ENCODE measurements at regions not wholly inside any gene's neighbourhood (a gene's known extent, or its start where the extent isn't known, plus 50 kb on each side); places are given as distances from the start of the nearest gene placed in this dataset.

DNA sequence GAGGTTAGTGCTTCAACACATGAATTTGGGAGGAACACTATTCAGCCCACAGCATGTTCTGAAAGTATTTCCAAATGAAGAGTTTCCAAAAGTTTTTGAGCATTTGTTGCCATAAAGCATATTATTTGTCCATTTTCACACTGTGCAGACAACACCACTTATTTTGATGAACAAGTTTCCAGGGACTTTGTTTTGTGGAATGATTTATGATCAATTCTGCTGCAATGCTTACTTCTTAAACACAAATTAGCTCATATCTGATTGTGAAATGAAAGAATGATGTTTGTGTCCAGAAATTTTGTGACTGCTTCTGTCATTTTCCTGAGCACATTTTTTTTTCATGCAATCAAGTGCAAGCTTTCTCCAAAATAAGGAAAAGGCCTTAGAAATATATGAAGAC, 205.3 kb downstream of the RAP2A start:
- DNase-seq = no peak

DNA sequence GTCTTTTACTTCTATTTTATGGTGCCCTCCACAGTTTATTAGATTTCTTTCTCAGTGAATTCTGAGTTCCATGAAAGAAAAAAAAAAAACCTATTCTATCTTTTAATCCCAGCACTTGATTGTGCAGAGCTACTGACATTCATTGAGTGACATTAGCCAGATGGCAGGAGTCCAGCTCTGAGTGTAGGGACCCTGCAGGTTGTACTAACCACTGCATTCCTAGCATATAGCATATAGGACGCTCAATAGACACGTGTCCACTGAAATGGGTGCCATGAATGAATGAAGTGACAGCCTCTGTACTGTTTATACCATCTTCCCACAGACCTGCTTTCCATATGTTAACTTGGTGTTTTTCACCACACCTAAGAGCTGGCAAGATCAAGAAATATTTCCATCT, 206.3 kb downstream of the RAP2A start:
- no peak for DNase-seq

- no peak for DNase-seq
Observed at GRCh38 chr13:97648171-97648880, 214.4 kb downstream of the RAP2A start.

DNA sequence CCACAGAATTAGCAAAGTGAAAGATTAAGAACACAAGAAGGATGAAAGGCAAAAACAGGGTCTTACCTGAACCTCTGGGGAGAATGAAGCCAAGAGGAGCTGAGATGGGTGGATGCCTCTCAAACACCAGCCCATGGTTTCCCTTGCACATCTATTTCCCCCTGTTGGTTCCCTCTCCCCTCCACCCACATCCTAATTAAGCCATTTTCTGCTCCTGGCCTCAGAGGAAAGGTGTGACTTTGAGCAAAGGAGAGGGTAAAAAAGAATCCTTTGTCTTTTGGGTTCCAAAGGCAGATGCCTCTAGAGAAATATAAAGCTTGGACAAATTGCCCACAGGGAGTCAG, 214.9 kb downstream of the RAP2A start:
- no peak for DNase-seq

DNA sequence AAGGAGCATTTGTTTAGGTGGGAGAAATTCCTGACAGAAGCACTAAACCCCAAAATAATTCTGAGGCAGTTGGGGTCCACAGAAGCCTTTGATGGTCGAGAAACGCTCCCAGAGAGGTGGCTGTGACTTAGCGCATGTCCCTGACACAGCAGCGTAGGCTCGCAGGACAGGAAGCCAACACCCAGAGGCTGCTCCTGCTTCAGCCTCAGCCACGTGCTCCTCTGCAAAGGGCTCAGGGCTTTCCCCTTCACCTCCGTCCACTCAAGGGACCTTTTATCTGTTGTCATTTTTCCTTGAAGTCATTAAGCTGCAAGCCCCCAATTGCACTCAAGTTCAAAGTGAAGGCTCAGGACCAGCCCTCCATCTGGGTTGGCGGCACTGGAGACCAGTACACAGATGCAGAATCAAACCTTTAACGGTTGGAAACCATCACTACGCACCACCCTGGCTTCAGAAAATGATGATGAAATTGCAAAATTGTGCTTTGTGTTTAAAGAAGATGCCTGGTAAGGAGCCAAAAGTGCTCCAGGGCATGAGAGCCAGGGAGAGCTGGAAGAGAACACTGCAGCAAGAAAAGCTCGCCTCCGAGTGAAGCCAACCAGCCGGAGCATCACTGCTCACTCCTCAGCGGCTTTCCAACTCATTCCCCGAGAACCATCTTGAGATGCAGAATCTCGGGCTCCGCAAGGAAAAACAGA, 219.6 kb downstream of the RAP2A start:
- DNase-seq = peak; percentile 29

GRCh38 chr13:97654236-97654635, 220.3 kb downstream of the RAP2A start:
- DNase-seq = no peak

GRCh38 chr13:97658556-97658955, 224.6 kb downstream of the RAP2A start:
- DNase-seq = no peak

DNA sequence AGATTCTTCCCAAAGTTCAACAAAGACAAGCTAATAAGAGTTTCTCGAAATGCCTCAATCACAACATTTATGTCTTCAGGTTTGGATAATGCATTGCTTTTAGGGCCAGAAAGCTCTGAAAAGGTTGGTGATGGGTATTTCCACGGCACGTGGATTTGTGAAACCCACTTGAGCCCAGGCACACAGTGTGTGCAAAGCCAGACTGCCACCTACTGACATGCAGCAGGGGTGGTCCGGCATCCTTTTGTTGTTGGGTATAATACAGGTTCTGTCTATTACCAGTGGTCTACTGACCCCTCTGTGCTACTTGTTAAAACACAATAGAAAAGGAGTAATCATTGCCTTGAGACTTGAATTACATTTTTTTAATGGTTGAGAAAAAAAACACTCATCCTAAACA, 225.6 kb downstream of the RAP2A start:
- DNase-seq = peak; percentile 16

GRCh38 chr13:97660594-97661260, 226.8 kb downstream of the RAP2A start:
- no peak for DNase-seq

DNA sequence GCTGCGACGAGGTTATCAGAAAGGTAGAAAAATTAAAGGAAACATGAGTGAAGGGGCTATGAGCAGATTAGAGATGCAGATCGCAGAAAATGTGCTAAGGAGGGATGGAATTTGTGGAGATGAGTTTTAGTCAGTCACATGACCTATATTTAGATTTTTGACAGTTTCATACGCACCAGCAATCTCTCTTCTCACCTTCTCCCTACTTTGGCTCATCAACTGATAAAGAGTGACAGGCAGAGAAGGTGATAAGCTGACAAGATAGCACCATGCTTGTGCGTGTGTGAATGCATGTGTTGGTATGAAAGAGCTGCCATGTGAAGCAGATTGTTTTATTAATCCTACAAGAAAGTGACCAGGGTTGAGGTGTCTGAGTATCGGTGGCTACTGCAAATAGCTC, 252.6 kb downstream of the RAP2A start:
- DNase-seq = no peak

GRCh38 chr13:97692628-97693027, 258.7 kb downstream of the RAP2A start:
- DNase-seq = no peak

DNA sequence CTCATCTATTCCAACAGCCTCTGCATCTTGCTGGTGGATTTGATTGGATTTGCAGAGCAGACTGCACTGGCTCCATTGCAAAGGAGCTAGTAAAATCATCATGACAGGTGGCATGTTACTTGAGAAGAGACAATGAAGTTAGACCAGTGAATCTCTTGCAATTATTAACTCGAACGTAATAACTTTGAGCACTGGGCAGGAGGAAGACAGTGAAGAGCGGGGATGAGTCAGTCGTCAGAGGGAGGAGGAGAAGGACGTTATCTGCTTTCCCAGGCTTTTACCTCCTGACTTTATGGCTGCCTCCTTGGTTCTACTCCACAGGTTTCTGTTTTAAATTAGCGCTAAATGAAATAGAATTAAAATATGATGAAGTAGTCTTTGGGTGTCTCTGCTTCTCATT, 257.8 kb upstream of the IPO5 start:
- DNase-seq = no peak

DNA sequence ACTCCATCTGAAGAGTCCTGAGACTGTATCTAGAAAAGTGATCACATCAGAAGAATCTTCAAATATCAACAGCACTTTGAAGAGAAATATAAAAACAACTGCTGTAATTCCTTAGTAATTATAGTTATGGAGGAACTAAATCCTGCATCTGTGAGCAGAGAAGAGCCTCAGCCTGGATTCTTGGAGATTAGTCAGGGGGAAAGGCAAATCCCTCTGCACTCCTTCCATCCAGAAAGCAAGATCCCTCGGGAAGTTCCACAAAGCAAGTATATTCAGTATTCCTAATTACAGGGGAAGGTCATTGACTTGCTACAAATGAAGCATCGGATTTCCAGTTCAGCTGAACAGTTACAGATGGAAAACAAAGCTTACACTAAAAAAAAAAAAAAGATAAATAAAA, 256.6 kb upstream of the IPO5 start:
- no peak for DNase-seq

- no peak for DNase-seq
Observed at GRCh38 chr13:97700306-97700848, 253.1 kb upstream of the IPO5 start.

GRCh38 chr13:97702614-97703013, 250.9 kb upstream of the IPO5 start:
- no peak for DNase-seq

DNA sequence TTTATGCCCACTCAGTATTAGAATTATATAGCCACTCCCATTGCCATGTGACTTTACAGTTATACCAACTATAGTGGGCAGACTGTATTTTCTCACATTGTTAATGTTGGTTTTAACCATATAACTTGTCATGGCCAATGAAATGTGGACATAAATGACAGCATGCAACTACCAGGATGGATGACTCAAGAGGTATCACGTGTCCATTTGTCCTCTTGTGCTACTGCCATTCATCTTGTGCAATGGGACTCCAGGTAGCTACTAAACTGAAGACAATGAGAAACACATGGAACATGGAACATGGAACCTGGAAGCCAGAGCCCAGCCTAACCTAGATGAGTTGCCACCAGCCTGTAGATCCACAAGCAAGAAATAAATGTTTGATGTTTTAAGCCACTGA, 242.7 kb upstream of the IPO5 start:
- DNase-seq = no peak

DNA sequence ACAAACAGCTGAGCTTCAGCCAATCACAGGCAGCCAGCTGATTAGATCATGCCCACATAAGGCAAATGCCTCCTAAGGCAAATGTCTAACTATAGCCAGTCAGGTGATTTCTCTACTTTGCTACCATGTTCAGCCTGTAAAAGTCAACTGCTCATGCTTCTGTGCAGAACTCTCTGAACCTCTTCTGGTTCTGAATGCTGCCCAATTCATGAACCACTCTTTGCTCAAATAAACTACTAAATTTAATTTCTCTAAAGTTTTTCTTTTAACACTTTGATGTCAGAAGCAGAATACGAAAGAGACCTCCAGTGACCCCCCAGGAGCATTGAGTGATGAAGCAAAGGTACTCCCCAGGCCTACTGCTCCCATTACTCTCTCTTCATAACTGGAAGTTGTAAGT, 240.7 kb upstream of the IPO5 start:
- DNase-seq = no peak

DNA sequence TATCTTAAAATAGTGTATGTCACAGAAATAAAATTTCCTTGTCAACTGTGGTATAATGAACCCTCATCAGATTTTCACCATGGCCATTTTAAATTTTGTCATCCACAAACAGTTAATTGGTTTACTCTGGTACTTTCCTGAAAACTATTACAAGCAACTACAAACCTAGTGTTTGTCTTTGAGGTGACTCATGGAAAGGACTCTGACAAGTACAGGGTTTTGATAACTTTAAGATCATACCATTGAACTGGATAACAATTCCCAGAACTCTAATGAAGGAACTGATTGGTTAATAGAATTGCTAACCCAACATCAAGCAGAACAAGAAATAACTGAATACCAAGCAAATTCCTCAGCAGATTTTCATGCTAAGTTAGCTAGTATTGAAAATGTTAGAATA, 237.7 kb upstream of the IPO5 start:
- DNase-seq = no peak

- DNase-seq = no peak
Observed at GRCh38 chr13:97716746-97717145, 236.7 kb upstream of the IPO5 start.

DNA sequence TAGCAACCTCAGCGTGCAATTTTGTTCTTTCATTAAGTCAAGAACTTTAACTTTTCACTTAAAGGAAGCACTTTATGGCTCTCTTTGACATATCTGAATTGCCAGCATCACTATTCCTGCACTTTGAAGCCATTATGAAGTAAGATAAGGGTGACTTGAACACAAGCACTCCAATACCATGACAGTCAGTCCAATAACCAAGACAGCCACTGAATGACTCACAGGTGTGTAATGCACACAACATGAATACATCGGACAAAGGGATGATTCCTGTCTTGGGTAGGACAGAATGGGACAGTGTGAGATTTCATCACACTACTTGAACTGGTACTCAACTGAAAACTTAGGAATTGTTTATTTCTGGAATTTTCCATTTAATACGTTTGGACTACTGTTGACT, 233.7 kb upstream of the IPO5 start:
- DNase-seq = no peak

GRCh38 chr13:97720896-97721295, 232.6 kb upstream of the IPO5 start:
- DNase-seq = no peak

GRCh38 chr13:97723655-97724054, 229.8 kb upstream of the IPO5 start:
- DNase-seq = no peak

GRCh38 chr13:97724450-97724849, 229.0 kb upstream of the IPO5 start:
- no peak for DNase-seq

DNA sequence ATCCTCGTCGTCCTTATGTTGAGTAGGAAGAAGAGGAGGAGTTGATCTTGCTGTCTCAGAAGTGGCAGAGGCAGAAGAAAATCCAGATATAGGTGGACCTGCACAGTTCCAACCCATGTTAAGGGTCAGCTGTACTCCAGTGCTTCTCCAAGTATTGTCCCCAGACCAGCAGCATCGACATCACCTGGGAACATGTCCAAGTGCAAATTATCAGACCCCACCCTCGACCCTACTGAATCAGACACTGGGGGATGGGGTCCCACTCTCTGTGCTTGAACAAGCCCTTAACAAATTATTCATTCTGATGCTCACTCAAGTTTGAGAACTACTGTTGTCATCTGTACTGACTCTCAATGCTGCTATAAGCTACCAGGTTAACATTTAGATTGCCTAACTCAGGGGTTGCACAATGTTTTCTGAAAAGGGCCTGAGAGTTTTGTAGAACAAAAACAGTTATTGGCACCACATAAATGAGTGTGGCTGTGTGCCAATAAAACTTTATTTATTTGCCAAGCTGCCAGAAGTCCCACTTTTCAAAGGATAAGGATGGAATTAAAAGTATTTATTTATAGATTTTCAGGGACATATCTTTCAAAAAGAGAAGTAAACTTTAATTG, 226.7 kb upstream of the IPO5 start:
- no peak for DNase-seq
